ENCODE measurements at regions not wholly inside any gene's neighbourhood (a gene's known extent, or its start where the extent isn't known, plus 50 kb on each side); places are given as distances from the start of the nearest gene placed in this dataset.
"Not testable (repeated sequence)": the region's sequence is repeated elsewhere in the genome, so short reads cannot be mapped to it uniquely, and the experiment has no call there.

DNA sequence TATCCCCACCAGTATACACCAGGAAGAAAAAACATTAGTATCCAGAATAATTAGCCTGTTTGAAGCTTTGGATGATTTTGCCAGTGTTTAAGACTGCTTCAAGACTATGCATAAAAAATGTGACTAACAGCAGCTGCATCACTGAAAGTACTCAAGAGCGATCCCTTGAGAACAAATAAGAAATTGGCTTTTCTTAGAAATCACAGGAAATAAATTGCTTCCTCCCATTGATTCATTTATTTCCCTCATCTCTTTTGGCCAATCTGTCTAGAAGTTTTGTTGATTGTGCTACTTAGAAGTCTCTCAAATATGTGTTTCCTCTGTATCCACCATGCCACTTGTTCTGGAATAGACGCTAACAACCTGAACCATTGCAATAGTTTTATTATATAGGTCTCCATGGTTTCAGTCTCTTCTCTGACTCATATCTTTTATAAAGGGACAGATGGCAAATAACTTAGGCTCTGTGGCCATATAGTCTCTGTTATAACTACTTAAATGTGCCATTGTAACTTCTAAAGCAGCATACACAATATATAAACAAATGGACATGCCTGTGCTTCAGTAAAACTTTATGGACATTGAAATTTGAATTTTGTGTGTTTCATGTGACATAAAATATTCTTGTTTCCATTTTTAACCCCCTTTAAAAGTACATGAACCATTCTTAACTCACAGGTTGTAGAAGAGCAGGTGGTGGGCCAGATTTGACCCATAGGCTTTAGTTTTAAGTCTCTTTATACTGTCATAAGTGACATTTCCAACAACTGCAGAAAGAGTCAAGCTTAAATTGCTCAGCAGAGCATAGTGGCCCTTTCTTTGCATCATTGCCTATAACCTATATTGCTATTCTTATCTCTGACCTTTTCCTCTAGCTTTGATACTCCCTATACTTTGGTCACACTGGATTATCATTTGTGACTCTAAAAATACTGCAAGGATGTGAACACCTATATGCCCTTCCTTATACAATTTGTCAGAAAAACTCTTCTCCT lies 123.9 kb downstream of the MC4R start:
- H3K4me3 ChIP-seq (ENCODE audit: low read length), result no peak overlapping the region
- DNase-seq, result peak; percentile 54
- no CpG with 5 or more reads among the region's 2 CpGs for WGBS (ENCODE audit: insufficient coverage)
- H3K4me1 ChIP-seq (ENCODE audit: control insufficient read depth, insufficient read depth, low read length), result no peaks in the 10 kb centered on the region
- H3K36me3 ChIP-seq (ENCODE audit: control insufficient read depth, insufficient read depth, low read length), result no peaks in the 10 kb centered on the region
- no peaks in the 10 kb centered on the region for H3K9me3 ChIP-seq (replicated peaks; ENCODE audit: control insufficient read depth, low read depth, low read length)
- H3K27me3 ChIP-seq (ENCODE audit: control insufficient read depth, insufficient read depth, low read length), result no peaks in the 10 kb centered on the region
- no peak overlapping the region for H3K27ac ChIP-seq (ENCODE audit: low read length)

DNA sequence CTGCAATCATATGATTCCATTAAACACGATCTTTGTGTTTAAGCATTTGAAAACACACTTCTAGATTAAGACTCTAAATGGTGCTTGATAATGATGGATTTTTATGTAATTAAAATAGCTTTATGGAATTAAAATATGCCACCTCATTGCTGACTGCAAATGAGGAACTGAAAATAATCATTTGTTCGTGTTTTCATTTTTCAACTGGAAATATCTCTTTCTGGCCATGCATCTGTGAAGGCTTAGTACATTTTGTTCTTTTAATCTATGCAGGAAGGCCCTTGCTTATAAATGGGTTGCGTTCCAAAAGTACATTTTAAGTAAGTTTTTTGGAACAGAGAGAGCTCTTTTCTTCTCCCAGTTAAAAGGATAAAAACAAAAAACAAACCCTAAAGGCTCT lies 125.5 kb downstream of the MC4R start:
- no CpG with 5 or more reads among the region's 3 CpGs for WGBS (ENCODE audit: insufficient coverage)
- no peaks in the 10 kb centered on the region for H3K36me3 ChIP-seq (ENCODE audit: control insufficient read depth, insufficient read depth, low read length)
- H3K27ac ChIP-seq (ENCODE audit: low read length), result no peak overlapping the region
- no peaks in the 10 kb centered on the region for H3K4me1 ChIP-seq (ENCODE audit: control insufficient read depth, insufficient read depth, low read length)
- no peak overlapping the region for H3K4me3 ChIP-seq (ENCODE audit: low read length)
- DNase-seq, result peak; percentile 37
- H3K9me3 ChIP-seq (replicated peaks; ENCODE audit: control insufficient read depth, low read depth, low read length), result no peaks in the 10 kb centered on the region
- H3K27me3 ChIP-seq (ENCODE audit: control insufficient read depth, insufficient read depth, low read length), result no peaks in the 10 kb centered on the region

DNA sequence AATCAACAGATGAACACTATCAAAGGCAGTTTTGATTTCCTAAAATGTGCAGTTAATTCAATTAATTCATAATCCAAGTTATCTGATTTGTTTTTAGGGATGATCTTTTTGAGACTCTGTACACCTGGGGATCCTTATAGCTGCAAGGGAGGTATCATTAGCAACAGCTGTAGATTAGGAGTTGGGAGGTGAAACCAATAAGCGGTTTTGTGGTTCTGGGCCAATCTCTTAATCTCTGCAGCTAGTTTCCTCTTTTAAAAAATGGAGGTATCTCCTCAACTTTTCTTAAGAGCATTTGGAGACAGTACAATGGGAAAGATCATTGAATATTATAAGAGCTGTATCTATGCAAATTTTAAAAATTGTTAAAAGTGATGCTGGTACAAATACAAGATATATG lies 126.0 kb downstream of the MC4R start:
- H3K9me3 ChIP-seq (replicated peaks; ENCODE audit: control insufficient read depth, low read depth, low read length), result no peaks in the 10 kb centered on the region
- no peaks in the 10 kb centered on the region for H3K36me3 ChIP-seq (ENCODE audit: control insufficient read depth, insufficient read depth, low read length)
- no peak for DNase-seq
- H3K27me3 ChIP-seq (ENCODE audit: control insufficient read depth, insufficient read depth, low read length), result no peaks in the 10 kb centered on the region
- no CpG with 5 or more reads among the region's 1 CpG for WGBS (ENCODE audit: insufficient coverage)
- no peak overlapping the region for H3K27ac ChIP-seq (ENCODE audit: low read length)
- no peaks in the 10 kb centered on the region for H3K4me1 ChIP-seq (ENCODE audit: control insufficient read depth, insufficient read depth, low read length)
- no peak overlapping the region for H3K4me3 ChIP-seq (ENCODE audit: low read length)

DNA sequence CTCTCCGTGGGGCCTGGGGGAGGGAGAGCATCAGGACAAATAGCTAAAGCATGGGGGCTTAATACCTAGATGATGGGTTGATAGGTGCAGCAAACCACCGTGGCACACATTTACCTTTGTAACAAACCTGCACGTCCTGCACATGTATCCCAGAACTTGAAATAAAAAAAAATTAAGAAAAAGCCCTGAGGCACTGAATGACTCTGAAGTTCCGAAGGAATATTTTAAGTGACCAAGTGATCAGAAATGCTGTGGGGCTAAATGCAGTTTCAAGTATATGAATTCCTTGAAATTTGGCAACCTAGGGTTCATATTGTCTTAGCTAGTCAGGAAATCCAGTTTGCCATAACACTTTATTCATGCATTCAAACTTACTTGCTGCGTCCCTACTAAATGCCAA lies 127.5 kb downstream of the MC4R start:
- no peak for DNase-seq
- Histone ChIP-seq H3K4me1 (ENCODE audit: control insufficient read depth, insufficient read depth, low read length) (no peaks in the 10 kb centered on the region), H3K9me3 (replicated peaks; ENCODE audit: control insufficient read depth, low read depth, low read length) (no peaks in the 10 kb centered on the region), H3K27me3 (ENCODE audit: control insufficient read depth, insufficient read depth, low read length) (no peaks in the 10 kb centered on the region), H3K4me3 (ENCODE audit: low read length) (no peak overlapping the region), H3K36me3 (ENCODE audit: control insufficient read depth, insufficient read depth, low read length) (no peaks in the 10 kb centered on the region), H3K27ac (ENCODE audit: low read length) (no peak overlapping the region)
- 100% methylated on average over 1 of the region's 5 CpGs for WGBS (ENCODE audit: insufficient coverage)

DNA sequence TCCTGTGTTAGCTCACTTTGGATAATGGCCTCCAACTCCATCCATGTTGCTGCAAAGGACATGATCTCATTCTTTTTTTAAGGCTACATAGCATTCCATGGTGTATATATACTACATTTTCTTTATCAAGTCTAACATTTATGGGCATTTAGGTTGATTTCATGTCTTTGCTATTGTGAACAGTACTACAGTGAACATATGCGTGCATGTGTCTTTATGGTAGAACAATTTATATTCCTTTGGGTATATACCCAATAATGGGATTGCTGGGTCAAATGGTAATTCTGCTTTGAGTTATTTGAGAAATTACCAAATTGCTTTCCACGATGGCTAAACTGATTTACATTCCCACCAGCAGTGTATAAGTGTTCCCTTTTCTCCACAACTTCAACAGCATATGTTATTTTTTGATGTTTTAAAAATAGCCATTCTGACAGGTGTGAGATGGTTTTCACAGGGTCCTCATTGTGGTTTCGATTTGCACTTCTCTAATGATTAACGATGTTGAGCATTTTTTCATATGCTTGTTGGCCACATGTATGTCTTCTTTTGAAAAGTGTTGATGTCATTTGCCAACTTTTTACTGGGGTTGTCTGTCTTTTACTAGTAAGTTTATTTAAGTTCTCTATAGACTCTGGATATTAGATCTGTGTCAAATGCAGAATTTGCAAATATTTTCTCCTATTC lies 133.4 kb downstream of the MC4R start:
- not testable (repeated sequence) for H3K27me3 ChIP-seq (ENCODE audit: control insufficient read depth, insufficient read depth, low read length); H3K4me1 ChIP-seq (ENCODE audit: control insufficient read depth, insufficient read depth, low read length); H3K36me3 ChIP-seq (ENCODE audit: control insufficient read depth, insufficient read depth, low read length); H3K9me3 ChIP-seq (replicated peaks; ENCODE audit: control insufficient read depth, low read depth, low read length); H3K27ac ChIP-seq (ENCODE audit: low read length); H3K4me3 ChIP-seq (ENCODE audit: low read length)
- WGBS (ENCODE audit: insufficient coverage), result no CpG with 5 or more reads among the region's 4 CpGs
- DNase-seq, result peak; percentile 16

DNA sequence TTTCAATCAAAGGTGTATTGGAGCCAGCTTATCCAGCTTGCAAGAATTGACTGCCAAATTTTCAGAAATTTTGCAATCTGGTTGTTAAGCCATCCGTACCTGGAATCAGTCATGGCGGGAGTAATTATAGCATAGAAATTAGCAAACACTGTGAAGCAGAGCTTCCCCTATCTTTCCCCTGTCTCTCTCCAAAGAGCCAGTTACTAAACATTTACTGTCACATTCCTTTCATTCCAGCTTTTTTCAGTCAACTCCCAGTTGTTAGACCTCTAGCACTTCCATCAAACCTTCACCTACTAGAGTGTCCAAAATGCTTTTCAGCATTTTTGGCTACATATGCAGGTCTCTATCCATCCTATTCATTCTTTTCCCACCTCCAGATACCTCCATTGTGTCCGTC lies 137.4 kb downstream of the MC4R start:
- no peak for DNase-seq
- 94% methylated on average over 3 of the region's 3 CpGs for WGBS (ENCODE audit: insufficient coverage)
- H3K27ac ChIP-seq (ENCODE audit: low read length), result no peak overlapping the region

DNA sequence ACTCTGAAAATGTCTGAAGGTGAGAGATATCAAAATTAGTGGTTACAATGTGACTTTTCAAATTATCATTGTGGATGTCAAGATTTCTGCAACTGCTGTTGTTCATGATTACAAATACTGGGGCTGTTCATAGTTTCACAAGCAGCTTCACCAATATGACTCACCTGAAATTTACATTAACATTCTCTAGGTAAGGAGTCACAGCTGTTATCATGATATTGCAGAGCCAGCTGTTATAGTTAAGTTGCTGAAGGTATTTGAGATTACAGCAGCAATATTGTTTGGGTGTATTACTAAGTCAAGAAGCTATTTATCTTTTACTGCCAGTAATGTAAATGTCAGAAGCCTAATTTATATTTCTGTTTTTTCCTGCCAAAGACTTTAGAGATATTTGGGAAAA lies 140.0 kb downstream of the MC4R start:
- no peak for DNase-seq
- Histone ChIP-seq H3K27ac (ENCODE audit: low read length) (no peak overlapping the region), H3K9me3 (replicated peaks; ENCODE audit: control insufficient read depth, low read depth, low read length) (no peaks in the 10 kb centered on the region), H3K4me1 (ENCODE audit: control insufficient read depth, insufficient read depth, low read length) (no peaks in the 10 kb centered on the region), H3K27me3 (ENCODE audit: control insufficient read depth, insufficient read depth, low read length) (no peaks in the 10 kb centered on the region), H3K36me3 (ENCODE audit: control insufficient read depth, insufficient read depth, low read length) (no peaks in the 10 kb centered on the region), H3K4me3 (ENCODE audit: low read length) (no peak overlapping the region)

More for the DNA sequence above, 137.4 kb downstream of the MC4R start:
- no peaks in the 10 kb centered on the region for H3K4me1 ChIP-seq (ENCODE audit: control insufficient read depth, insufficient read depth, low read length)
- no peaks in the 10 kb centered on the region for H3K27me3 ChIP-seq (ENCODE audit: control insufficient read depth, insufficient read depth, low read length)
- no peak overlapping the region for H3K4me3 ChIP-seq (ENCODE audit: low read length)
- H3K9me3 ChIP-seq (replicated peaks; ENCODE audit: control insufficient read depth, low read depth, low read length), result no peaks in the 10 kb centered on the region
- H3K36me3 ChIP-seq (ENCODE audit: control insufficient read depth, insufficient read depth, low read length), result no peaks in the 10 kb centered on the region

DNA sequence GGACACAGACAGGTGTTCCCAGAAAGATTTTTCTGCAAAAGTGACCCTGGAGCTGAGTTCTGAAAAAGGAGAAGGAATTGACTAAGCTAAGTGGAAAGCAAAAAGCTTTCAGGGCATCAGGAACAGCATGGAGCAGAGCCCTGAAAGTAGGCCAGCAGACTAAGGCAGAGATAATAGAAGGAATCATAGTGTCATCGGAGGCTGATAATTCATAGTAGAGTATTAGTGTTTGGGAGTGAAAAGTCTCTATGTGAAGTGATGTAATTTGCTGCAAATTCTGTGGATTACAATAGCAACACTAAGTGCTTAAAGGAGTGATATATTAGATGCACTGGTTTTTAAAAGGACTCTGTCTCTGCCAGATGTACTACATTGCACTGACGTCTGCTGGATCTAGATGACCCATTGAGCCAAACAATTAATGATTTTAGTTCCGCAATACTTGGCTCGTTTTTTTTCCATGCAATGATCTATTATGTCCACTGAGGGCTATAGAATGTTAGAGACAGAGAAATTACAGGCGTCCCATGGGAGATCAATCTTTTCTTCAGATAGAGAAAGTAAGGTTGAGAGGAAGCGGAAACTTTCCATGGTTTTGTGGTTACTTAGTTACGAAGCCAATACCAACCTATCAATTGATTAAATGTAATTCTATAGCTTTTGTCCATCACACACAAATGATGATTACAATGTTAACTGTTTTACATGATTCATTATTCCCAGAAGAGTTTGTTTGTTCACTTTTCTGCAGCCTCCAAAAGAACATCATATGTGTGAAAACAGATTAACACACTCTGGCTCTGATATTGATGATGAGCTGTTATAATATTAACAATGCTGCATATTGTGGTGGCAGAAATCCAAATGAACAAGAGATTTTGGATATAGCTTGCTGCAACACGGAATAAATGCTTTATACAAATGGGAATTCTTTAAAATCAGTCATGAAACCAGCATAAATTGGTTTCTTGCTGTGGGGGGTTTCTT lies 143.7 kb downstream of the MC4R start:
- H3K4me1 ChIP-seq (ENCODE audit: control insufficient read depth, insufficient read depth, low read length), result no peaks in the 10 kb centered on the region
- WGBS (ENCODE audit: insufficient coverage), result 25% methylated on average over 1 of the region's 8 CpGs
- H3K9me3 ChIP-seq (replicated peaks; ENCODE audit: control insufficient read depth, low read depth, low read length), result peaks cover 2% of the 10 kb centered on the region
- H3K27ac ChIP-seq (ENCODE audit: low read length), result no peak overlapping the region
- DNase-seq, result peak; percentile 90
- H3K36me3 ChIP-seq (ENCODE audit: control insufficient read depth, insufficient read depth, low read length), result no peaks in the 10 kb centered on the region
- no peak overlapping the region for H3K4me3 ChIP-seq (ENCODE audit: low read length)
- no peaks in the 10 kb centered on the region for H3K27me3 ChIP-seq (ENCODE audit: control insufficient read depth, insufficient read depth, low read length)

DNA sequence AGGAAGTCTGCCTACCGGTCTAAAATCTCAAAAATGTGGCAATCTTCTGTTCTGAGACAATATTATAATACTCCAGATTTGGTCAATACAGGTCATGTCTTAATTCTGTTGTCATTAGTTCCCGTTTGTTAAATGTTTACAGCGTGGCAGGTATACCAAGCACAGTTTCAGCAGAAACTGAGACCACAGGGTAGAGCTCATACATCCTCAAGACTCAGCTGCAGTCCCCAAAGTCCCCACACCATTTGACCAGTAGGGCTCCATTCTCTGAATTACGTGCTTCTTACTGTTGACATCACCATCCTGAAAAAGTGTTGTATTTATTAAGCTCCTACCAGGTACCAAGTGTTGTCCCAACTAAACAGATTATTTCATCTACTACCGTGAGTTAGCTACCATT lies 157.1 kb downstream of the MC4R start:
- H3K4me1 ChIP-seq (ENCODE audit: control insufficient read depth, insufficient read depth, low read length), result no peaks in the 10 kb centered on the region
- 79% methylated on average over 2 of the region's 5 CpGs for WGBS (ENCODE audit: insufficient coverage)
- no peak for DNase-seq
- no peak overlapping the region for H3K4me3 ChIP-seq (ENCODE audit: low read length)
- no peaks in the 10 kb centered on the region for H3K27me3 ChIP-seq (ENCODE audit: control insufficient read depth, insufficient read depth, low read length)
- no peaks in the 10 kb centered on the region for H3K9me3 ChIP-seq (replicated peaks; ENCODE audit: control insufficient read depth, low read depth, low read length)
- H3K36me3 ChIP-seq (ENCODE audit: control insufficient read depth, insufficient read depth, low read length), result no peaks in the 10 kb centered on the region
- H3K27ac ChIP-seq (ENCODE audit: low read length), result no peak overlapping the region

DNA sequence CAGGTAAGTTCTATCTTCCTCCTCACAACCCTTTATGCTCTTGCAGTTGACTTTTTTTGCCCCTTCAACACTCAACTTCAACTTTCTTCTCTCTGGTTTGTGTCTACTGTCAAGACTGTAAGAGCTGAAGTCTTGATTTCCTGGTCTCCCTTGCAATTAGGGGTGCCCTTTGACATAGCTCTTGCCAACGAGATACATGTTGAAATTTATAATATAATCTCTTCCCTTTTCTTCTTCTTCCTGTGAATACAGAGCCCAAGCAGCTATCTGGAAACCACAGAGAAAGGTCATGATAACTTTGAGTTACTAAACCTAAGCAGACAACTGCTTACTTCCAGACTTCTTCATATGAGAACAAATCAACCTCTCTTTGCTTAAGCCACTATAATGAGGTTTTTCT lies 163.5 kb downstream of the MC4R start:
- no peaks in the 10 kb centered on the region for H3K27me3 ChIP-seq (ENCODE audit: control insufficient read depth, insufficient read depth, low read length)
- H3K9me3 ChIP-seq (replicated peaks; ENCODE audit: control insufficient read depth, low read depth, low read length), result no peaks in the 10 kb centered on the region
- no peak overlapping the region for H3K27ac ChIP-seq (ENCODE audit: low read length)
- no peak for DNase-seq
- no CpG with 5 or more reads among the region's 1 CpG for WGBS (ENCODE audit: insufficient coverage)
- H3K36me3 ChIP-seq (ENCODE audit: control insufficient read depth, insufficient read depth, low read length), result no peaks in the 10 kb centered on the region
- H3K4me1 ChIP-seq (ENCODE audit: control insufficient read depth, insufficient read depth, low read length), result no peaks in the 10 kb centered on the region
- no peak overlapping the region for H3K4me3 ChIP-seq (ENCODE audit: low read length)

Measured in muscle of leg (tissue), 3 donors.